ENCODE measurements at regions not wholly inside any gene's neighbourhood (a gene's known extent, or its start where the extent isn't known, plus 50 kb on each side); places are given as distances from the start of the nearest gene placed in this dataset.

DNA sequence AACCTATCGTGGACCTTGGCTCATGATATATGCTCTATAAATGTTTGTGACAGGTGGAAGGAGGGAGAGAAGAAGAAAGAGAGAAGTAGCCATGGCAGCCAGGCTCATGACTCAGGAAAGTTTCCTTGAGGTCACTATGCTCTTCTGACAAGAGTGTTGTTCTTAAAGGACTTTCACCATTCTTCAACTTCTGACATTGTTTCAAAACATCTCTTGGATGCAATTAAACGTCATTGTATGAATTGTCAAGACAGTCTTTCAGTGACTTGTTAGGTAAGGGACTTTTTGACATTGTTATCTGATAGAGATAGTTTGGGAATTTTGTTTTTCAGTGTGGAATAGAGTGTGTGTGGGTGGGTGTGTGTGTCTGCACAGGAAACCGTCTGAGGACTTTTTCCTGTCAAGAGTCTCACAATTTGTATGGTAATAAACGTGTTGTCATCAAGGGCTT lies 617.0 kb downstream of the MID1IP1 start (continued):
- TF ChIP-seq, protein P1, sequence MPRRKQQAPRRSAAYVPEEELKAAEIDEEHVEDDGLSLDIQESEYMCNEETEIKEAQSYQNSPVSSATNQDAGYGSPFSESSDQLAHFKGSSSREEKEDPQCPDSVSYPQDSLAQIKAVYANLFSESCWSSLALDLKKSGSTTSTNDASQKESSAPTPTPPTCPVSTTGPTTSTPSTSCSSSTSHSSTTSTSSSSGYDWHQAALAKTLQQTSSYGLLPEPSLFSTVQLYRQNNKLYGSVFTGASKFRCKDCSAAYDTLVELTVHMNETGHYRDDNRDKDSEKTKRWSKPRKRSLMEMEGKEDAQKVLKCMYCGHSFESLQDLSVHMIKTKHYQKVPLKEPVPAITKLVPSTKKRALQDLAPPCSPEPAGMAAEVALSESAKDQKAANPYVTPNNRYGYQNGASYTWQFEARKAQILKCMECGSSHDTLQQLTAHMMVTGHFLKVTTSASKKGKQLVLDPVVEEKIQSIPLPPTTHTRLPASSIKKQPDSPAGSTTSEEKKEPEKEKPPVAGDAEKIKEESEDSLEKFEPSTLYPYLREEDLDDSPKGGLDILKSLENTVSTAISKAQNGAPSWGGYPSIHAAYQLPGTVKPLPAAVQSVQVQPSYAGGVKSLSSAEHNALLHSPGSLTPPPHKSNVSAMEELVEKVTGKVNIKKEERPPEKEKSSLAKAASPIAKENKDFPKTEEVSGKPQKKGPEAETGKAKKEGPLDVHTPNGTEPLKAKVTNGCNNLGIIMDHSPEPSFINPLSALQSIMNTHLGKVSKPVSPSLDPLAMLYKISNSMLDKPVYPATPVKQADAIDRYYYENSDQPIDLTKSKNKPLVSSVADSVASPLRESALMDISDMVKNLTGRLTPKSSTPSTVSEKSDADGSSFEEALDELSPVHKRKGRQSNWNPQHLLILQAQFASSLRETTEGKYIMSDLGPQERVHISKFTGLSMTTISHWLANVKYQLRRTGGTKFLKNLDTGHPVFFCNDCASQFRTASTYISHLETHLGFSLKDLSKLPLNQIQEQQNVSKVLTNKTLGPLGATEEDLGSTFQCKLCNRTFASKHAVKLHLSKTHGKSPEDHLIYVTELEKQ (tag by site-specific recombination; IDR thresholded peaks at IDR 0.05; ENCODE audit: borderline replicate concordance) = no peak
- TF ChIP-seq TRIM28 (IDR thresholded peaks at IDR 0.05; ENCODE audit: borderline replicate concordance, low read length) = no peak
- TF ChIP-seq, protein P2, sequence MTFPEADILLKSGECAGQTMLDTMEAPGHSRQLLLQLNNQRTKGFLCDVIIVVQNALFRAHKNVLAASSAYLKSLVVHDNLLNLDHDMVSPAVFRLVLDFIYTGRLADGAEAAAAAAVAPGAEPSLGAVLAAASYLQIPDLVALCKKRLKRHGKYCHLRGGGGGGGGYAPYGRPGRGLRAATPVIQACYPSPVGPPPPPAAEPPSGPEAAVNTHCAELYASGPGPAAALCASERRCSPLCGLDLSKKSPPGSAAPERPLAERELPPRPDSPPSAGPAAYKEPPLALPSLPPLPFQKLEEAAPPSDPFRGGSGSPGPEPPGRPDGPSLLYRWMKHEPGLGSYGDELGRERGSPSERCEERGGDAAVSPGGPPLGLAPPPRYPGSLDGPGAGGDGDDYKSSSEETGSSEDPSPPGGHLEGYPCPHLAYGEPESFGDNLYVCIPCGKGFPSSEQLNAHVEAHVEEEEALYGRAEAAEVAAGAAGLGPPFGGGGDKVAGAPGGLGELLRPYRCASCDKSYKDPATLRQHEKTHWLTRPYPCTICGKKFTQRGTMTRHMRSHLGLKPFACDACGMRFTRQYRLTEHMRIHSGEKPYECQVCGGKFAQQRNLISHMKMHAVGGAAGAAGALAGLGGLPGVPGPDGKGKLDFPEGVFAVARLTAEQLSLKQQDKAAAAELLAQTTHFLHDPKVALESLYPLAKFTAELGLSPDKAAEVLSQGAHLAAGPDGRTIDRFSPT (tag by site-specific recombination; IDR thresholded peaks at IDR 0.05) = no peak
- no peak for TF ChIP-seq ZNF335 (tag by site-specific recombination; conservative IDR thresholded peaks at IDR 0.05)
- TF ChIP-seq GLIS2 (tag by site-specific recombination; IDR thresholded peaks at IDR 0.05) = no peak
- TF ChIP-seq, protein P3, sequence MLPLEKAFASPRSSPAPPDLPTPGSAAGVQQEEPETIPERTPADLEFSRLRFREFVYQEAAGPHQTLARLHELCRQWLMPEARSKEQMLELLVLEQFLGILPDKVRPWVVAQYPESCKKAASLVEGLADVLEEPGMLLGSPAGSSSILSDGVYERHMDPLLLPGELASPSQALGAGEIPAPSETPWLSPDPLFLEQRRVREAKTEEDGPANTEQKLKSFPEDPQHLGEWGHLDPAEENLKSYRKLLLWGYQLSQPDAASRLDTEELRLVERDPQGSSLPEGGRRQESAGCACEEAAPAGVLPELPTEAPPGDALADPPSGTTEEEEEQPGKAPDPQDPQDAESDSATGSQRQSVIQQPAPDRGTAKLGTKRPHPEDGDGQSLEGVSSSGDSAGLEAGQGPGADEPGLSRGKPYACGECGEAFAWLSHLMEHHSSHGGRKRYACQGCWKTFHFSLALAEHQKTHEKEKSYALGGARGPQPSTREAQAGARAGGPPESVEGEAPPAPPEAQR (tag by site-specific recombination; IDR thresholded peaks at IDR 0.05) = no peak

DNA sequence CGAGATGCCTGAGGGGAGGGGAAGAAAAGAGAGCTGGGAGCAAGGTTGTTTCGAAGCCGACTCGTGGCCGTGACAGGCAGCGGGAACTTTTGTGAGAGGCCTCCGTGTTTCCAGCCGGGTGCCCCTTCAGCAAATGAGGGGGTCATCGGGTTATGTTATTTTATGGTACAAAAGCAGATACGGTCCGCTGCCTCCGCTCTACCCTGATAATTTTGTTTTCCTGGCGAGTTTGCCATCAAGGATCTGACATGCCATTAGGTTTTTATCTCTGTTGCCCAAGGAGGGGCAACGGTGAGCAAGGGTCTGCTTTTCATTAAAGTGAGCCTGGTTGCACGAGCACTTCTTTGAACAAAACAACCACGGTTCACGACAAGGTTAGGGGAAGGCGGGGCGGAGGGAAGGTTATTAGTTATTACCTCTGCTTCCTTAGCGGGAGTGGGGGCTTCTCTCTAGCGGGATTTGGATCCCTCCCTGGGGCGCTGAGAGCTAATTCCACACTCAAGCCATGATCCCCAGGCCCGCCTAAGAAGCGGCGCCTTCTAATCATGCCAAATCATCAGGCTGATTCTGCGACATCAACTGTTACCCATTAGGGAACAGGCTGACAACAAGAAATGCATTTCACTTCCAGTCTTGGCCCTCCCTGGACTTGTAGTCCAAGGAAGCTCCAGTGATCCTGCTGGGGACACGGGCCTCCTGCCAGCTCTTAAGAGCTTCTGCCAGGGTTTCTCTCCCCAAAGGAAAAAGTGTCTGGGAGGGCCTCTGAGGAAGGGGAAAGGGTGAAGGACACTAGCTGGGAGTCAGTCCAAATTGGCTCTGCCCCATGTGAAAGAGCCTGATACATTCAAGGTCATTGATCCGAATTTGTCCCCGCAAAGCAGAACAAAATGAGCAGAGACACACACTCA lies 617.7 kb downstream of the MID1IP1 start:
- H3K9me3 ChIP-seq (ENCODE audit: control insufficient read depth, insufficient read depth, low read depth, low read length) = no peaks in the 10 kb centered on the region
- ChIA-PET POLR2A (no interaction called here), CTCF (interaction anchor here (0.7 kb wide), 2 partner anchors 20 to 34 kb away, joined by 3 to 4 read pairs; no protein-coding TSS in a partner anchor)
- no peak overlapping the region for H3K27ac ChIP-seq (ENCODE audit: extremely low read depth, low read depth, low read length)
- TF ChIP-seq ZBTB48 (tag by site-specific recombination; IDR thresholded peaks at IDR 0.05) (no peak), SCRT1 (tag by site-specific recombination; IDR thresholded peaks at IDR 0.05; ENCODE audit: borderline replicate concordance) (no peak), ZFP41 (tag by site-specific recombination; IDR thresholded peaks at IDR 0.05; ENCODE audit: borderline replicate concordance) (no peak), REPIN1 (tag by site-specific recombination; IDR thresholded peaks at IDR 0.05; ENCODE audit: low read depth) (no peak), OSR2 (tag by site-specific recombination; IDR thresholded peaks at IDR 0.05) (no peak), ZNF707 (tag by site-specific recombination; IDR thresholded peaks at IDR 0.05) (no peak), IKZF3 (tag by site-specific recombination; IDR thresholded peaks at IDR 0.05) (no peak), ZNF138 (tag by site-specific recombination; IDR thresholded peaks at IDR 0.05; ENCODE audit: borderline replicate concordance) (no peak), ZFP69B (tag by site-specific recombination; IDR thresholded peaks at IDR 0.05) (no peak), ZNF292 (tag by site-specific recombination; IDR thresholded peaks at IDR 0.05; ENCODE audit: borderline replicate concordance, low read depth) (no peak), ZXDB (tag by site-specific recombination; IDR thresholded peaks at IDR 0.05) (no peak), ZNF558 (tag by site-specific recombination; IDR thresholded peaks at IDR 0.05) (no peak), ZNF600 (tag by site-specific recombination; IDR thresholded peaks at IDR 0.05) (no peak), ZSCAN30 (tag by site-specific recombination; IDR thresholded peaks at IDR 0.05) (no peak), MEIS1 (CRISPR knock-in tag; IDR thresholded peaks at IDR 0.05; ENCODE audit: borderline replicate concordance) (no peak)
- TF ChIP-seq, protein P3 (tag by site-specific recombination; IDR thresholded peaks at IDR 0.05) = no peak
- TF ChIP-seq, protein P4, sequence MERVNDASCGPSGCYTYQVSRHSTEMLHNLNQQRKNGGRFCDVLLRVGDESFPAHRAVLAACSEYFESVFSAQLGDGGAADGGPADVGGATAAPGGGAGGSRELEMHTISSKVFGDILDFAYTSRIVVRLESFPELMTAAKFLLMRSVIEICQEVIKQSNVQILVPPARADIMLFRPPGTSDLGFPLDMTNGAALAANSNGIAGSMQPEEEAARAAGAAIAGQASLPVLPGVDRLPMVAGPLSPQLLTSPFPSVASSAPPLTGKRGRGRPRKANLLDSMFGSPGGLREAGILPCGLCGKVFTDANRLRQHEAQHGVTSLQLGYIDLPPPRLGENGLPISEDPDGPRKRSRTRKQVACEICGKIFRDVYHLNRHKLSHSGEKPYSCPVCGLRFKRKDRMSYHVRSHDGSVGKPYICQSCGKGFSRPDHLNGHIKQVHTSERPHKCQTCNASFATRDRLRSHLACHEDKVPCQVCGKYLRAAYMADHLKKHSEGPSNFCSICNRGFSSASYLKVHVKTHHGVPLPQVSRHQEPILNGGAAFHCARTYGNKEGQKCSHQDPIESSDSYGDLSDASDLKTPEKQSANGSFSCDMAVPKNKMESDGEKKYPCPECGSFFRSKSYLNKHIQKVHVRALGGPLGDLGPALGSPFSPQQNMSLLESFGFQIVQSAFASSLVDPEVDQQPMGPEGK (tag by site-specific recombination; IDR thresholded peaks at IDR 0.05) = no peak
- H3K36me3 ChIP-seq (ENCODE audit: control insufficient read depth in 2 of 2, insufficient read depth in 1 of 2, low read length in 2 of 2) = no peaks in the 10 kb centered on the region
- H3K4me1 ChIP-seq (ENCODE audit: control insufficient read depth, insufficient read depth, low read length) = no peaks in the 10 kb centered on the region
- no peak overlapping the region for H3K4me3 ChIP-seq (ENCODE audit: low read depth, low read length)

Measured in HEK293 (cell line).